ENCODE measurements at regions not wholly inside any gene's neighbourhood (a gene's known extent, or its start where the extent isn't known, plus 50 kb on each side); places are given as distances from the start of the nearest gene placed in this dataset.

DNA sequence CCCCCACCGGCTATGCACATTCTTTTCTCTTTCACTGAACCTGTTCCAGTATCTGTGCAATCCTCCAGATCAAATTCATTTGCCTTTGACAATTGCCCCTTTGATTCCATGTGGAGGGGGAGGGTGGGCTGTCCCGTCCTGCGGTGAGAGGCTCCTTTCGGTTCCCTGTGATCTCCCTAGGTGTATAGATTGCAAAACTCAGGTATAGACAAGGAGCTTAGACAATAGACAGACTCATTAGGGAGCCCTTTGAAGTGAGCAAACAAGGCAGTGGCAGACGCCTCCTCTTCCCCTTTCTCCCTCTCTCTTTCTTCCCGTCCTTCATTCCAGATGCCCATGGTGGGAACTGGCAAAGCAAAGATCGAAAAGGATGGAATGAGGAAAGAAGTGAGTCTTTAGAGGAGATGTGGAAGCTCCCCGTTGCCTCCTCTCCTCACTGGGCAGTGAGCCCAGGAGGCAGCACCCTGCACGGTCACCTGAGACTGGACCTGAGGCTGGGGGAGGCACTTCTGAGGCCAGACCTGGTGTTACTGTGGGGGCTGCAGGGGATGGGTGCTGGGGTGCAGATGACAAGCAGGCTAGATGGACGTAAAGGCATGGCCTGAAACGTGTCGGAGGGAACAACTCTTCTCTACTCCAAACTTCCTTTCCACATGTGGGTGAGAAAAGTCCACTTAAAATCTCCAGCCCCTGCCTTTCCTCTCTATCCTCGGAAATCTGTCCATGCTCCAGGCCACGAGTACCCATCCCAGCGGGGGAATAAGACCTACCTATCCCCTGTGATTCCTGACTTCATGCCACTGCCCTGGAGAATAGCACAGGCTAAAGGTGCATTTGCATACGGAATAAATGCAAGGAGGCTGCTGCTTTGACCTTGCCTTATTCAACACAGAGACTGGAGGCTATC lies 256.6 kb upstream of the FOXQ1 start:
- intact Hi-C loops (cut with DNase I; ENCODE audit: low total_unique reads): loop anchor here (5.0 kb wide), 1 partner anchor 818 kb away; no protein-coding TSS in a partner anchor
- no peak for DNase-seq (ENCODE audit: low spot score in 2 of 2)
- H3K27me3 ChIP-seq: peaks cover 0 to 12% of the 10 kb centered on the region in 2 donors
- H3K4me1 ChIP-seq: no peaks in the 10 kb centered on the region
- no peaks in the 10 kb centered on the region for H3K9me3 ChIP-seq
- H3K4me3 ChIP-seq: peak overlapping the region in 1 of 3 donors; percentile 15
- TF ChIP-seq POLR2AphosphoS5 (IDR thresholded peaks at IDR 0.05) (no peak), POLR2A (IDR thresholded peaks at IDR 0.05) (no peak)
- TF ChIP-seq, protein P1, sequence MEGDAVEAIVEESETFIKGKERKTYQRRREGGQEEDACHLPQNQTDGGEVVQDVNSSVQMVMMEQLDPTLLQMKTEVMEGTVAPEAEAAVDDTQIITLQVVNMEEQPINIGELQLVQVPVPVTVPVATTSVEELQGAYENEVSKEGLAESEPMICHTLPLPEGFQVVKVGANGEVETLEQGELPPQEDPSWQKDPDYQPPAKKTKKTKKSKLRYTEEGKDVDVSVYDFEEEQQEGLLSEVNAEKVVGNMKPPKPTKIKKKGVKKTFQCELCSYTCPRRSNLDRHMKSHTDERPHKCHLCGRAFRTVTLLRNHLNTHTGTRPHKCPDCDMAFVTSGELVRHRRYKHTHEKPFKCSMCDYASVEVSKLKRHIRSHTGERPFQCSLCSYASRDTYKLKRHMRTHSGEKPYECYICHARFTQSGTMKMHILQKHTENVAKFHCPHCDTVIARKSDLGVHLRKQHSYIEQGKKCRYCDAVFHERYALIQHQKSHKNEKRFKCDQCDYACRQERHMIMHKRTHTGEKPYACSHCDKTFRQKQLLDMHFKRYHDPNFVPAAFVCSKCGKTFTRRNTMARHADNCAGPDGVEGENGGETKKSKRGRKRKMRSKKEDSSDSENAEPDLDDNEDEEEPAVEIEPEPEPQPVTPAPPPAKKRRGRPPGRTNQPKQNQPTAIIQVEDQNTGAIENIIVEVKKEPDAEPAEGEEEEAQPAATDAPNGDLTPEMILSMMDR (IDR thresholded peaks at IDR 0.05): no peak
- H3K36me3 ChIP-seq: no peaks in the 10 kb centered on the region
- H3K27ac ChIP-seq: no peak overlapping the region

DNA sequence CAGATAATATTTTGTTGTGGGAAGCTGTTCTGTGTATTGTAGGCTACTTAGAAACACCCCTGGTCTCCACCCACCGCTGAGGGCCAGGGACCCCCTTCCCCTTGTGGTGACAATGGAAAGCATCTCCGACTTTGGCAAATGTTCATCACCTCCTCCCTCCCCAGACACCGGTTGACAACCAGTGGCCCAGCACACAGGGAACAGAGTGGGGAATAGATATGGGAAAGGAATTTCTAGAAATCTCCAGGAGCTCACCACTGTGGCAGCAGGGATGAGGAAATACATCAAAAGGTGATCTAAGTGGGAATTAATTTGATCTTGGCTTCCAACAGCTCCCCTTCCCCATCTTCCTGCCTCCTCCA lies 257.3 kb upstream of the FOXQ1 start:
- DNase-seq (ENCODE audit: low spot score in 2 of 2): no peak
- H3K4me3 ChIP-seq: peak overlapping the region in 1 of 3 donors; percentile 15
- TF ChIP-seq, protein P1 (IDR thresholded peaks at IDR 0.05): no peak
- TF ChIP-seq POLR2AphosphoS5 (IDR thresholded peaks at IDR 0.05): no peak
- H3K4me1 ChIP-seq: no peaks in the 10 kb centered on the region
- H3K36me3 ChIP-seq: no peaks in the 10 kb centered on the region
- intact Hi-C loops (cut with DNase I; ENCODE audit: low total_unique reads): loop anchor here (5.0 kb wide), 1 partner anchor 817 kb away; no protein-coding TSS in a partner anchor
- peaks cover 0 to 12% of the 10 kb centered on the region in 2 donors for H3K27me3 ChIP-seq
- H3K27ac ChIP-seq: no peak overlapping the region
- H3K9me3 ChIP-seq: no peaks in the 10 kb centered on the region

DNA sequence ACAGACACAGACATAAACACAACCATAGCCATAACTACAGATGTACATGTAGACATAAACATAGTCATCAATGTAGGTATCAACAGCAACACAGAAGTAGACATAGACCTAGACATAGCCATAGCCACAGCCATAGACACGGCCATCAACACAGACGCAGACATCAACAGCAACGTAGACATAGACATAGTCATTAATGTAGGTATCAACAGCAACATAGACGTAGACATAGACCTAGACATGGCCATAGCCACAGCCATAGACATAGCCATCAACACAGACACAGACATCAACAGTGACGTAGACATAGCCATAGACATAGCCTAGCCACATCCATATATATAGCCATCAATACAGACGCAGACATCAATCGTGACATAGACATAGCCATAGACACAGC lies 258.3 kb upstream of the FOXQ1 start:
- H3K4me3 ChIP-seq: no peak overlapping the region
- H3K27me3 ChIP-seq: peaks cover 0 to 12% of the 10 kb centered on the region in 2 donors
- H3K4me1 ChIP-seq: no peaks in the 10 kb centered on the region
- H3K9me3 ChIP-seq: no peaks in the 10 kb centered on the region
- TF ChIP-seq, protein P1 (IDR thresholded peaks at IDR 0.05): no peak
- no peak for TF ChIP-seq POLR2AphosphoS5 (IDR thresholded peaks at IDR 0.05)
- H3K36me3 ChIP-seq: no peaks in the 10 kb centered on the region
- no peak overlapping the region for H3K27ac ChIP-seq
- intact Hi-C loops (cut with DNase I; ENCODE audit: low total_unique reads): no loop called here
- no peak for DNase-seq (ENCODE audit: low spot score in 2 of 2)

DNA sequence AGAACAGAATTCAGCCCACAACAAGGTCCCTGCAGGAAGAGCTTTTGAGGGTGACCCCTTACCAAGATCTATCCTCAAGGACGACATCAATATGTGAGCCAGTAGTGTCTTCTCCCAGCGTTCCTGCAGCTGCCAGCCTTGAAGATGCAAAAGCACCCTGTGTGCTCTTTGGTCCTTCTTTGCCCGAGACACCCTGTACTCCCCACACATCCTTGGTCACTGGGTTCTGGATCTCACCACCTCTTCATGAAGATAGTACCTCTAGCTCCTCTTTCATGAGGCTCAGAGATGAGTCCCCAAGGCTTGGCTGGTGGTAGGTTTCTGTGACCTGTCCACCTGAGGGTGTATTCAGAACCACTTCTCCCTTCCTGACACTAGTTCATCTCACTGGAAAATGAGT lies 259.6 kb upstream of the FOXQ1 start:
- intact Hi-C loops (cut with DNase I; ENCODE audit: low total_unique reads): no loop called here
- no peak overlapping the region for H3K27ac ChIP-seq
- no peaks in the 10 kb centered on the region for H3K4me1 ChIP-seq
- no peaks in the 10 kb centered on the region for H3K9me3 ChIP-seq
- no peak overlapping the region for H3K4me3 ChIP-seq
- no peak for DNase-seq (ENCODE audit: low spot score in 2 of 2)
- H3K36me3 ChIP-seq: no peaks in the 10 kb centered on the region
- TF ChIP-seq POLR2A (IDR thresholded peaks at IDR 0.05): no peak
- TF ChIP-seq, protein P1 (IDR thresholded peaks at IDR 0.05): no peak
- TF ChIP-seq POLR2AphosphoS5 (IDR thresholded peaks at IDR 0.05): no peak
- H3K27me3 ChIP-seq: peaks cover 0 to 12% of the 10 kb centered on the region in 2 donors

DNA sequence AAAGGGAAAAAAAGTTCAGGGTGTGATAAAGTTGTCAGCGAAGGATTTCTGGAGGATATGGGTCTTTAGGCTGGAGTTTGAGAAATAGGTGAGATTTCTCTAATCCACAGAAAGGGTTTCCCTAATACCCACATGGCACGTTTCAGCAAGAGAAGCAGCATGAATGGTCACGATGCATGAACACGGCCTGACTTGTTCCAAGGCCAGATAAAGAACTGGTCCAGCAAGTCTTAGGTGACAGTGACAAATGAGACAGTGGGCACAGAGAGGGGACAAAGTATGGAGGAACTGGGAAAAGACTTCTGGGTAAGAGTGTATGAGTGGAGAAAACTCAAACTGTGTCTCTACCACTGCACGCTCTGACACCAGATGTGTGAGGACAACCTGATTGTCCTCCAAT lies 262.0 kb upstream of the FOXQ1 start:
- Histone ChIP-seq H3K4me1 (no peaks in the 10 kb centered on the region), H3K9me3 (no peaks in the 10 kb centered on the region), H3K27ac (no peak overlapping the region), H3K4me3 (no peak overlapping the region), H3K27me3 (peaks cover 0 to 19% of the 10 kb centered on the region in 2 donors), H3K36me3 (no peaks in the 10 kb centered on the region)
- TF ChIP-seq, protein P1 (IDR thresholded peaks at IDR 0.05): no peak
- TF ChIP-seq POLR2A (IDR thresholded peaks at IDR 0.05): no peak
- no peak for TF ChIP-seq POLR2AphosphoS5 (IDR thresholded peaks at IDR 0.05)
- DNase-seq (ENCODE audit: low spot score in 2 of 2): no peak
- intact Hi-C loops (cut with DNase I; ENCODE audit: low total_unique reads): no loop called here

Data from breast epithelium (tissue), 4 donors.